SK-N-MC (cell line): ENCODE measurements at regions not wholly inside any gene's neighbourhood (a gene's known extent, or its start where the extent isn't known, plus 50 kb on each side); places are given as distances from the start of the nearest gene placed in this dataset.
"Not testable (repeated sequence)": the region's sequence is repeated elsewhere in the genome, so short reads cannot be mapped to it uniquely, and the experiment has no call there.

Experiments used
- DNase-seq: peaks from one replicate; pipeline ENCODE4 v3.0.0-alpha.2; 2011; ENCODE audit warnings: low read depth, low spot score
- H3K27ac ChIP-seq: fragments of 200-600 bp; sonication (generic); 2 replicates; pipeline ENCODE4 v1.5.1; 2016; ENCODE audit warnings: mixed run types
- H3K36me3 ChIP-seq: fragments of 200-600 bp; sonication (generic); 2 replicates; pipeline ENCODE4 v1.6.1; 2017; ENCODE audit warnings: antibody characterized with exemption, low read length, mixed read lengths; ENCODE audit not compliant: insufficient read depth
- H3K4me3 ChIP-seq: fragments of 200-600 bp; sonication (generic); 2 replicates; pipeline ENCODE4 v1.5.1; 2016
- H3K9ac ChIP-seq: fragments of 200-600 bp; sonication (generic); 2 replicates; pipeline ENCODE4 v1.8.0; 2017; ENCODE audit warnings: mixed run types, mixed read lengths; ENCODE audit not compliant: insufficient read length
- H3K9me3 ChIP-seq: fragments of 200-600 bp; sonication (generic); 2 replicates; pipeline ENCODE4 v1.6.1; 2017; ENCODE audit warnings: low read depth, mild to moderate bottlenecking, antibody characterized with exemption, low read length, moderate library complexity, mixed read lengths
- EZH2 ChIP-seq: fragments of 200-600 bp; sonication (generic); IDR thresholded peaks from one replicate; pipeline ENCODE4 v1.6.1; 2017; ENCODE audit warnings: antibody characterized with exemption
- FOXP2 ChIP-seq: optimal IDR thresholded peaks from 2 replicates; pipeline ENCODE3; 2011; ENCODE audit warnings: mild to moderate bottlenecking, moderate library complexity; ENCODE audit not compliant: insufficient read depth; ENCODE audit errors: extremely low read length, control extremely low read depth
- POLR2AphosphoS5 ChIP-seq: IDR thresholded peaks from 2 replicates; pipeline ENCODE4 v1.6.1; 2012; ENCODE audit warnings: mild to moderate bottlenecking, low read depth, low read length, borderline replicate concordance

DNA sequence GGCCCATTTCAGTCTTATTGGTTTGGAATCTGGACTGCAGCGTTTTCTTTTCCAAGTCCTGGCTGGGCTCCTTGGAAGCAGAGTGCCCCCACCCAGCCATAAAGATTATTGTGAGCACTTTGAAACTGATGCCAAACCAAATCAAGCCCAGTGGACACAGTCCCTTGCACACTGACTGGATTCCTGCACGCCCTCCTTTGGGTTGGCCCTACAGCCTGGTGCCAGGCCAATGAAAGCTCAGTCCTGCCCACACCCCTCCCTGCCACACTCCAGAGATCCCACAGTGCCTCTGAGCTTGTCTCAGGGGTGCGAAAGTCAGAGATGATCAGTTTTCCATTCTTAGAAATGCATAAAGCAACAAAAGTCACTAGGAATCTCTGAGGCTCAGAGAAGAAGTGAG lies 181.9 kb downstream of the CETN3 start:
- no peak for DNase-seq
- H3K9me3 ChIP-seq: no peaks in the 10 kb centered on the region
- H3K4me3 ChIP-seq: no peak overlapping the region
- no peak for TF ChIP-seq FOXP2
- TF ChIP-seq POLR2AphosphoS5: no peak
- TF ChIP-seq EZH2: no peak
- H3K27ac ChIP-seq: no peak overlapping the region
- no peaks in the 10 kb centered on the region for H3K36me3 ChIP-seq
- H3K9ac ChIP-seq: no peak overlapping the region

DNA sequence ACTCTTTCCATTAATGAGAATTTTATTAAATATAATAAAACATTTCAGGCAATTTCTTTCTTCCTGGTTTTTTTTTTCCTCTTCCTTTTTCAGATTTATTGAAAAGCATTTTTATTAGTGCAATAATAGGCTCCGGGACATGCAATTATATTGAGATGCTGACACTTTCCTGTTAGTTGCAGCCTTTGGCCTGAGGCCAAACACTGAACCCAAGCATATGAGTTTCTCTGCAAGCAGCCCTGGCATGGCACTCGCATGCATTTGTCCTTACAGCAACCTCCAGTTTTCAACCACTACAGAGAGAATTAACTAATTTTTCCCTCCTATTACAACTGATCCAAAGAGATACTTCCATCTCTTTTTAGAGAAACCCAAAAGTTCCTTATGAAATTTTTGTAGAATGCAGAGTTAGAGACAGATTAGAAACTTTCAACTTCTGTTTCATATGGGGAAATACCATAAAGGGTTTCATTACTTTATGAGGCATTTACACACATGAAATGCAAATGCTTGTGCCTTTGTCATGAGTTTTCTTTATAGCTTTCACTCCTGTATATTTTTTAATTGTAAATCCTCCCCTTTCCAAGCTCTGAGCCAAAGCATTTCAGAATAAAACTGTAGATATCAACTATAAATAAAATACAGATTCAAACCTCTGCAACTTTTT lies 183.0 kb downstream of the CETN3 start:
- DNase-seq: peak; percentile 55
- peak overlapping the region; percentile 76 for H3K27ac ChIP-seq
- H3K9ac ChIP-seq: no peak overlapping the region
- H3K36me3 ChIP-seq: no peaks in the 10 kb centered on the region
- H3K4me3 ChIP-seq: peak overlapping the region; percentile 31
- TF ChIP-seq EZH2 (no peak), POLR2AphosphoS5 (peak; percentile 45; the same call in 1 of the 2 replicates), FOXP2 (peak; percentile 52)
- H3K9me3 ChIP-seq: no peaks in the 10 kb centered on the region

DNA sequence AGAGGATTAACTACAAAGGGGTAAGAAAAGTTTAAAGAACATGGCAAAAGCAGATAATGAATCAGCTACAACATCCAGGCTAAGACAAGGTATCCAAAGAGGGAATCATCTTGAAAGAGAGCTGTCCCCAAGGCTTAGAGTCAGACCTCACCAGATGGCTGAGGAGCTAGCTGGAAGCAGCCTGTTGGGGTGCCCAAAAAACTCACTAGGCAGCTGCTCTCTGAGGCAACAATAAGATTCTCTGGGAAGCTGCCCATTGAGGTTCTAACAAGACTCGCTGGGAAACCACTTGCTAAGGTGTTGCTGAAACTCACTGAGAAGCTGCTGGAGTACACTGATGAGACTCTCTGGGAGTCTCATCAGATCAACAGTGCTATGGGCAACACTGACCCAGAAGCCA lies 185.2 kb downstream of the CETN3 start:
- Histone ChIP-seq H3K9me3 (no peaks in the 10 kb centered on the region), H3K36me3 (no peaks in the 10 kb centered on the region), H3K9ac (no peak overlapping the region), H3K27ac (no peak overlapping the region), H3K4me3 (no peak overlapping the region)
- DNase-seq: no peak
- TF ChIP-seq FOXP2 (no peak), POLR2AphosphoS5 (no peak), EZH2 (no peak)

DNA sequence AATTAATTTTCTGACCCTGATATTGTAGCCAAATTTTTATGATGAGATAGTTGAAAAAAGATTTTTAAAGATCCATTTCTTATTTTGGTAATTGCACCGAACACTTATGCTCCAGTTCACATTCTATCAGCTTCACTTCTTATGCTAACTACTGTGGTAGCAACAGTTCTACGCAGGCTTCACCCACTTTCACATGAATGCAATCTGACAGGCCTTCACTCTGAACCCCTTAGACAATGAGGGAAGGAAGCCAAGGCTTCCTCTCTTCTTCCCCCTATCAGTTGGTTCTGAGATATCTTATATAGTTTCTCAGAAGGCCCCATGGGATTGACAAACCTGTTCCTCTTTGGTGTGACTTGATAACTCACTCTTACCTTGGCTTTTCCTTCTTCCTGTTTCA lies 185.8 kb downstream of the CETN3 start:
- TF ChIP-seq EZH2: no peak
- no peak for TF ChIP-seq POLR2AphosphoS5
- no peak for TF ChIP-seq FOXP2
- H3K36me3 ChIP-seq: no peaks in the 10 kb centered on the region
- H3K9me3 ChIP-seq: no peaks in the 10 kb centered on the region
- DNase-seq: no peak
- no peak overlapping the region for H3K27ac ChIP-seq
- H3K9ac ChIP-seq: no peak overlapping the region
- no peak overlapping the region for H3K4me3 ChIP-seq

DNA sequence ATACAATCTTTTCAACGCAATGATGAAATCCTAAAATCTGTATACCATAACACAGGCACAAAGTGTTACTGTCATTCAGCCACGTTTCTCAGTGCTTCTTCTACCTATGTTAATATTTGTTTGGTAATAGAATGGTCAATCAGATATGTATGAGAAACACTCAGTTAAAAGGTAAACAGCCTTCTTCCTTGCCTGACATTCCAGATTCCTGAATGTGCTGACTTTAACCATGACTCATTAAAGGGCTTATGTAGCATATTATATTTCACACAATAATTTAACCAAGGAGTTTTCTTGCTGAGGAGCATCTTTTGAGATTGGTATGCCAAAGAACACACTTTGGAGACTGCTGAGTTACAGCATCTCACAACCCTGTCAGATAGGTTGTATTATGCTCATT lies 187.6 kb downstream of the CETN3 start:
- H3K36me3 ChIP-seq: no peaks in the 10 kb centered on the region
- no peak overlapping the region for H3K9ac ChIP-seq
- H3K27ac ChIP-seq: no peak overlapping the region
- no peaks in the 10 kb centered on the region for H3K9me3 ChIP-seq
- no peak for DNase-seq
- TF ChIP-seq FOXP2 (no peak), EZH2 (no peak)
- H3K4me3 ChIP-seq: no peak overlapping the region

DNA sequence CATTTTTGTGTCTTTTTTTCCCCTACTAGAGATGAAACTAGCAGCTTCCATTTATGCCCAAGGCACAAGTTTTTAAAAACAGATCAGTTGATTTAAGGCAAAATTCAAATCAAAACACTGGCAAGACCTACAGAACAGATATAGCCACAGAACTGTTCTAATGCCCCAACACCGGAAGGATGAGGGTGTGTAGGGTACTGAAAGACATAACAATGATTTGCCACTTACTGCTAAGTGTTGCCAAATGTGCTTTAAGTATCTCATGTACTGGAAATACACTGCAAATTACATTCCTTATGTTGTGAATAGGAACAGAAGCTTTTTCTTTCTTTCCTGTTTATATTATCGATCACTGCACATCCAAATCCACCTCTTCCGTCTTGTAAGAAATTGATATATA lies 189.0 kb downstream of the CETN3 start:
- H3K9ac ChIP-seq: no peak overlapping the region
- DNase-seq: peak; percentile 47
- H3K4me3 ChIP-seq: peak overlapping the region; percentile 23; the same call in 1 of the 2 replicates
- no peaks in the 10 kb centered on the region for H3K9me3 ChIP-seq
- H3K27ac ChIP-seq: no peak overlapping the region; the same call in 1 of the 2 replicates
- H3K36me3 ChIP-seq: no peaks in the 10 kb centered on the region
- TF ChIP-seq POLR2AphosphoS5 (peak; percentile 62; the same call in 1 of the 2 replicates), EZH2 (no peak), FOXP2 (no peak)

DNA sequence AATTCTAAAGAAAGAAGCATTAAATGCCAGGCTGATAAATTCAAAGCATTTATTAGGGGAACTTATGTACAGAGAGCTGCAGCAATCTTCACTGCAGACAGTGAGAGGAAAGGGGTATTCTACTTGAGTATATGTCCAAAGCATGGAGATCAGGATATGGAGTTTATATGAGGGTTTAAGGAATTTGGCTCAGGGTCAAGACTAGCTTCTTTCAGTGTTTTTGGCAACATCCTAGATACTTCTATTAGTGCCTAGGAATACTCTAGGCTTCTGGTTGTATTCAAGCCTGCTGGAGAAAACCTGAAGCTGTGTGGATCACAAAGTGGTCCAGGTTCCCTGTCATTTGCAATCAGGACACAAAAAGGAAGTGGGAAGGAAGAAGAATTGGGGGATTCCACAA lies 194.6 kb downstream of the CETN3 start:
- H3K9ac ChIP-seq: no peak overlapping the region

DNA sequence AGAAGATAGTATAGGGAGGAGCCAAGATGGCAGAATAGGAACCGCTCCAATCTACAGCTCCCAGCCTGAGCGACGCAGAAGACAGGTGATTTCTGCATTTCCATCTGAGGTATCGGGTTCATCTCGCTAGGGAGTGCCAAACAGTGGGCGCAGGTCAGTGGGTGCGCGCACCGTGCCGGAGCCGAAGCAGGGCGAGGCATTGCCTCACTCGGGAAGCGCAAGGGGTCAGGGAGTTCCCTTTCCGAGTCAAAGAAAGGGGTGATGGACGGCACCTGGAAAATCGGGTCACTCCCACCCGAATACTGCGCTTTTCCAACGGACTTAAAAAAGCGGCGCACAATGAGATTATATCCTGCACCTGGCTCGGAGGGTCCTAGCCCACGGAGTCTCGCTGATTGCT lies 201.2 kb downstream of the CETN3 start:
- H3K36me3 ChIP-seq, H3K9me3 ChIP-seq, DNase-seq, H3K27ac ChIP-seq, H3K4me3 ChIP-seq, H3K9ac ChIP-seq: not testable (repeated sequence)

More for the DNA sequence above, 194.6 kb downstream of the CETN3 start:
- H3K4me3 ChIP-seq: no peak overlapping the region
- H3K27ac ChIP-seq: no peak overlapping the region
- DNase-seq: no peak
- TF ChIP-seq FOXP2: no peak
- no peak for TF ChIP-seq POLR2AphosphoS5
- H3K36me3 ChIP-seq: no peaks in the 10 kb centered on the region
- no peaks in the 10 kb centered on the region for H3K9me3 ChIP-seq

DNA sequence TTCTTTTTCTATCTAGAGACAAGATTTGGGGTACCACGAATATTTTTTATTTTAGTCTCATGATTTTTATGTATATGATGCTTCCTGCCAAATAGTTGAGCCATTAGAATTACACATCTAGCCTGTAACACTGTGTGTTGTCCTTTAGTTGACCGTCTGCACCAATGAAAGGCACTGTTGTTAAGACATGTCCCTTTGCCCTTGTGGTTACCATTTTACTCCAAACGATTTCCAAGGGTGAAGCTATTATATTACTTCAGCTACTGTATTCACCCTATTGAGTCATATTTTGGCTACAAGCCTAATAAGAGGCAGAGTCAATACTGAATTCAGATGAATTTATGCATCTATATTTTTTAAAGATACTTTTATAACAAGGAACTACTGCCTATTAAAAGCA lies 207.6 kb downstream of the CETN3 start:
- Histone ChIP-seq H3K9ac (no peak overlapping the region), H3K9me3 (no peaks in the 10 kb centered on the region), H3K4me3 (no peak overlapping the region), H3K36me3 (no peaks in the 10 kb centered on the region), H3K27ac (no peak overlapping the region)
- TF ChIP-seq FOXP2 (no peak), EZH2 (no peak), POLR2AphosphoS5 (no peak)
- no peak for DNase-seq
